Umbilical cord (tissue), 1 donor: ENCODE measurements at regions not wholly inside any gene's neighbourhood (a gene's known extent, or its start where the extent isn't known, plus 50 kb on each side); places are given as distances from the start of the nearest gene placed in this dataset.

ENCODE experiments used
- DNase-seq: peaks from one replicate; pipeline ENCODE4 v3.0.0-alpha.2; 2015; ENCODE audit warnings: low spot score

GRCh38 chr1:63710308-63710707 is 63.5 kb upstream of the ROR1 start:
- no peak for DNase-seq

DNA sequence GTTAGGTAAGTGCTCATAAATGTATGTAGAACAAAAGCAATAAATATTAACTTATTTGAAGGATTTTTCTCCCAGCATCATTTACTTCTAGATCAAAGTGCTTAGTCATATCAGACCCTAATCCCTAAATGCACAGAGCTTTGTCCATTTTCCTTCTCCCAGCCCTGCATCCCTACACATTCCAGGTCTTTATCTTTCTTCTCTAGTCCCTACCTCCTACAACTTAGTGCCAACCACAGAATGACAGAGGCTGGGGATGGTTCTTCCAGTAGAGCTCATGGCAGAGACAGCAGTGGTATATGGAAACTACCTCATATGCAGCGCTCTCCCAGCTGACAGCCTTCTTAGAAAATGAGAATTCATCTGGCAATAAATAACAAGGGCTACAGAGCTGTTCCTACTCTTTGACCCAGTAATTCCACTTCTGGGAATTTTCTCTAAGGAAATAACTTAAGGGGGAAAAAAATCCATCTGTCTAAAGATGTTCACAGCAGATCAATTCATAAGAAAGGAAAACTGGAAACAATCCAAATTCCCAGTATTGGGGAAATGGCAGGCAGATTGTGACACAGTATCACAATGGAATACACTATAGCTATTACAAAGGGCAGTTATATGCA is 62.9 kb upstream of the ROR1 start:
- peak; percentile 85 for DNase-seq

DNA sequence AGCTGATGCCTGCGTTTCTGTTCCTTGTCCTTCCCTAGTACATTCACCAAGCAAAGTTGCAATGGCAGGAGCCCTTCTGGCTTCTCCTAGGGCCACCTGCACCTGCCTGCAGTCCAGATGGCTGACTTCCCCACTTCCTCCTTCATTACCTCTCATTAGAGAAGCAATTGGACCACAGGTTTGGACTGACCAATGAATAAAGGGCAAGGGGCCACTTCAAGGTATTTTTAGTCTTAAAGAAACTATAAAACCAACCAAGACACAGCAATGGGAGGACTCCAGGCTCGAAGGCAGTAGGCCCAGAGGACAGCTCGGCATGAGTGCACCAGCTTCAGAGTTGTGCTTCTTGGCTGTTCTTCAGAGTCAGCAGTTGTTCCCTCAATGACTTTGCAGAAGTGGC is 60.8 kb upstream of the ROR1 start:
- DNase-seq, result no peak

DNA sequence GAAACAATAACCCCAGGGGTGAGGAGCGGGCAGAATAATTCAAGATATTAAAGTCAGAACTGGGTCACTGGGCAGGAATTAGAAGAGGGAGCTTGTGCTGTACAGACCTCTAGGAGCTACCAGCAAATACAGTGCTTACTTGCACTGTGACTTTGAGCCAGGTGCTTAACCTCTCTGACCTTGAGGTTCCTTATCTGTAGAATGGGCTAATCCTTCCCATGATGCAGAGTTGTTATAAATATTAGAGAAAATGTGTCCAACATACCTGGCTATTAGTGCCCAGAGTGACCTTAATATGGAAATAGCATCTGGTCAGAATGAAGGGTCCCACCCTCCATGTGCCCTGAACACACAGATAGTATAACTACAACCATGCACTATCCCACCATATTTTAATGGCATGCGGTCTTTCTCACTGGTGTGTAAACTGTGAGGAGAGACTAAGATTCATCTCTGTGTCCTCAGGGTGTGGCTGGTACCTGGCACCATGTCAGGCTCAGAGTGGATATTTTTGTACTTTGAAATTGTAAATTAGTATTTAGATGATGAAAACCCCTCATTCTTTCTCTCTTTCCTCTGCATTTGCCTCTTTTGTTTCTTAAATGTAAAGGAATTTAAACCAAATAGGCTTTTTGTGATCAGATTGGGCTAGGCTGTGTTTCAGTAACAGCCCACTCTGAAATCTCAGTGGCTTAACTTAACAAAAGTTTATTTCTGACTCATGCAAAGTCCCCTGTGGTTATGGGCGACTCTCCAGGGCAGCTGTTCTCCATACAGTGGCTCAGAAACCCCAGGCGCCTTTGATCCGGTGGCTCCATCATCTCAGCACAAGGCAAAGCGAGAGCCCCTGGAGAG is 60.0 kb upstream of the ROR1 start:
- DNase-seq, result peak; percentile 72

- no peak for DNase-seq
Observed at GRCh38 chr1:63714482-63714760, 59.4 kb upstream of the ROR1 start.

DNA sequence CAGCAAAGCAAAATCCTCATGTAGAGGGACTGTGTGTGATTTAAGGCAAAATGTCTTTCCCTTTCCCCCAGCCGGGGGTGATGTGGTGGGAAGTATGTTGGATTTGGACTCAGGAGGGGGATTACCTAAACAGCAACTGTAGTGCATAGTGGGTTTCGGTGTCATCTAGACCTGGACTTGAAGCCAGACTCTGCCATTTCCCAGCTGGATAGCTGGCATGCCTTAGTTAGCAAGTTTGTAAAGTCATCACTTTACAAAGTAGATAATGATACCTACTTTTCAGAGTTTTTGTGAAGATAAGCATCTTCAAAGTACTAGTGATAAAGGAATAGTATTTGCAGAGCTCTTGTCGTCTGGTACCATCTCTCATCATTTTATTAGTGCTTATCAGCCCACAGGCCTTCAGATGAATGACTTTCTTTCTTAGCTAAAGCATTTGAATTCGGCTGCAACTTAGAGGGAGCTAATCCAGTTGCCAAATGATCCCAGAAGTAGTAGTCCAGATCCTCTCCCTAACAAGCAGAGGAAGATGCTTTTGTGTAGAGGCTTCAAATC is 56.2 kb upstream of the ROR1 start:
- peak; percentile 71 for DNase-seq

DNA sequence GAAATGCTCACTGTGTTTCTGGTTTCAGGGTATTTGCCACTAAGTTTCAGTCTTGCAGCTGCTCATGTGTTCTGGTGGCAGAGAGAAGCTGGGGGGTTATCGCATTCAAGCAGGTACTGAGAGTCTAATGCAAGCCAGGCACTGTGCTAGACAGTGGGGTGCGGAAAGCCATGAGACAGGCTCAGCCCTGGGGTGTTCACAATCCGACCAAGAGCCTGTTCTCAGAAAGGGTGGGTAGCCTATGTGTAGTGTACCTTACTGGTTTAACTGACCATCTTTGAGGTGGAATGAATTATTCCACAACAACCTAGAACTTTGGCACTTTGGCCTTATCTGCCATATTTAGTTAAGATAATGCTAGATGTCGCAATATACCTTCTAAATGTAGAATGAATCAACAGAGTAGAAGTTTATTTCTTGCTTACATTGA is 55.3 kb upstream of the ROR1 start:
- DNase-seq, result no peak

DNA sequence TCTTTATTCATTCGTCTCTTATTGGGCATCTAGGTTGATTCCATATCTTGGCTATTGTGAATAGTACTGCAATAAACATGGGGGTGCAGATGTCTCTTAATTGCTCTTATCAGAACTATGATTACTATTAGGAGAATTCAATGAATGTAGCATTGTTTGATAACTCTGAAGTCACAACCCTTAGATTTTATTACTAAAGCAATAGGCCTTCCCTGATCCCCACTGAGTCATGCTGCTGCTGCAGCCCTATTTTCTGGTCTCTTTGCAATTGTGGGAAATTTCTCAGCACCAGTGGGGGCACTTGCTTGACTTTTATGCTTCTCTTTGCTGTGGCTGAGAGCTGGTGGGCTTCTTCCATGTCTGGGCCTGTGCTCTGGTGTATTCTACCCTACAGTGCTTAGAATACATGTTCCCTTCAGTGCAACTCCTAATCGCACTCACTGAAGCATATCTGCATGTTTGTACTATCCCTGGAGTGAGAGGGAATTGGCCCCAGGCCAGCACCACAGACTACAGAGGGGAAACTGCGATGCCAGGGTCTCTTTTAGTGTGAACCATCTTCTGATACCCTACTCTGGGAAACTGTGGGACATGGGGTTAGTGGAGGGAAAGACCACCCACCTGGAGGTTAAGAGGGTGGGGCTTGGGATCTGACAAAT is 52.2 kb upstream of the ROR1 start:
- DNase-seq, result no peak

DNA sequence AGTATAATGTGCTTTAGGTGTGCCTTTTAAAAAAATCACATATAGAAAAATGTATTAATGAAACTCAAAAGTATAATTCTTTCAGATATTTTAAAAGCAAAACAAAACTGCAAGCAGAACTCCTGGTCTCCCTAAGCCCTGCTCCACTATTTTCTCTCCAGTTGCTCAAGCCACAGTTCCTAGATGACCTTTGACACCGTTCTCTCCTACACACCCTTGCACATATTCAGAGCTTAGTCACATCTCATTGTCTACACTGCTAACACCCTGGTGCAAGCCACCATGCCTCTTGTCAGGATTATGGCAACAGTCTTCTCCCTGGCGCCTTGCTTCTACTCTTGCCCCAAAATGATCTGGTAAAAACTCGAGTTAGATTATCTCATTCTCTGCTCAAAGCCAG is 50.2 kb upstream of the ROR1 start:
- DNase-seq, result no peak
